Esophagus (tissue), 2 donors: ENCODE measurements at regions not wholly inside any gene's neighbourhood (a gene's known extent, or its start where the extent isn't known, plus 50 kb on each side); places are given as distances from the start of the nearest gene placed in this dataset.

Experiments
- H3K27ac ChIP-seq, 2 donors: one replicate each; pipeline ENCODE4 v1.5.1; 2013; ENCODE audit warnings: low read depth in 2 of 2, mild to moderate bottlenecking in 2 of 2, inconsistent platforms in 1 of 2, low read length in 1 of 2, moderate library complexity in 1 of 2
- H3K27me3 ChIP-seq, 2 donors: one replicate each; pipeline ENCODE4 v1.6.1; 2013; ENCODE audit warnings: low read length in 2 of 2, control low read depth in 1 of 2, mild to moderate bottlenecking in 1 of 2; ENCODE audit not compliant: insufficient read depth in 2 of 2, control insufficient read depth in 1 of 2
- H3K36me3 ChIP-seq, 2 donors: one replicate each; pipeline ENCODE4 v1.6.1; 2013; ENCODE audit warnings: low read length in 1 of 2; ENCODE audit not compliant: control insufficient read depth in 2 of 2, insufficient read depth in 2 of 2
- H3K4me1 ChIP-seq, 2 donors: one replicate each; pipeline ENCODE4 v1.6.1; 2013; ENCODE audit warnings: low read length in 1 of 2; ENCODE audit not compliant: control insufficient read depth in 2 of 2, insufficient read depth in 2 of 2
- H3K4me3 ChIP-seq, 2 donors: one replicate each; pipeline ENCODE4 v1.5.1; 2013; ENCODE audit warnings: low read length in 2 of 2, mild to moderate bottlenecking in 2 of 2, low read depth in 1 of 2, moderate library complexity in 1 of 2
- H3K9me3 ChIP-seq, 2 donors: one replicate each; pipeline ENCODE4 v1.6.1; 2013; ENCODE audit warnings: mild to moderate bottlenecking in 2 of 2, low read depth in 1 of 2, low read length in 1 of 2, moderate library complexity in 1 of 2; ENCODE audit not compliant: control insufficient read depth in 2 of 2, insufficient read depth in 1 of 2
- WGBS, 2 donors: extraction: QIAGEN DNeasy Blood & Tissue Kit; methylation state at CpG; one replicate each; pipeline ENCODE4 v1.1.7; 2013; 5-methylcytosine and 5-hydroxymethylcytosine counted together
- donor health status: healthy with polysubstance abuse.
- donor health status: Bipolar disorder and iron deficiency.

DNA sequence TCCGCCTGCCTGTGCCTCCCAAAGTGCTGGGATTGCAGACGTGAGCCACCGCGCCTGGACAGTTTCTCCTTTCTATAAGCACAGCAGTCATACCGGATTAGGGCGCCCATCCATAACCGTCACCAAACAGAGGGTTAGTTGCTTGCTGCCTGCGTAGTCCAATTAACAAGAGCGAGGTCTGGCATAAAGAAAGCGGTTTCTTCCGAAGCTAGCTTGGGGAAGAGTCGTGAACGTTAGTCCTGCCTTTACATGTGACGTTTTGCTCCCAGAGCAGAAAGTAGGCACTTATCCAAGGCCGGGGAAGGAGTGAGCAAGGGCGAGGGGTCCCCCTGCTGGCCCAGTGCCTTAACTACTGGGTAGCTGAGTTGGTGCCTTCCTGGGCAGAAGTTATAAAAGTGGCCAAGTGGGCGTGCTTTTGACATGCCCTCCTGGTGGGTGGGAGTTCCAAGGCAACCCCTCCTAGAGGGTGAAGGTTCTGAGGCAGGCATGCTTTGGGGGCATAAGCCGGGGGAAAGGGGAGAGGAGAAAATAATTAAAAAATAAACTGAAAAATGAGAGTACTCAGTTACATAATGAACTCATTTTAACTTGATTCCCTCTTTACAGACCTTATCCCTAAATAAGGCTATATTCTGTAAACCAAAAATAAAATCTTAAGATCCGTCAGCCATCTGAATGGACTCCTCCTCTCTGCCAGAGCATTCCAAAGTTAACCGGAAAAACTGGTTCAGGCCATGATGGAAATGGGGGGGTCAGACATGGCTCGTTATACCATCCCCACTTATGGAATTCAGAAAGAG lies 88.0 kb downstream of the FAM217A start:
- Histone ChIP-seq H3K4me1 (no peaks in the 10 kb centered on the region), H3K27ac (peak overlapping the region; percentile 28 to 62), H3K27me3 (no peaks in the 10 kb centered on the region), H3K36me3 (no peaks in the 10 kb centered on the region), H3K9me3 (no peaks in the 10 kb centered on the region), H3K4me3 (peak overlapping the region; percentile 24 to 26)
- WGBS, 2 donors = 12 to 20% methylated on average over 21 of the region's 21 CpGs

GRCh38 chr6:3991941-3992340 lies 87.0 kb downstream of the FAM217A start:
- no peaks in the 10 kb centered on the region for H3K27me3 ChIP-seq
- no peak overlapping the region for H3K27ac ChIP-seq
- H3K36me3 ChIP-seq = no peaks in the 10 kb centered on the region
- no peaks in the 10 kb centered on the region for H3K9me3 ChIP-seq
- no peaks in the 10 kb centered on the region for H3K4me1 ChIP-seq
- H3K4me3 ChIP-seq = no peak overlapping the region
- 84 to 85% methylated on average over 4 of the region's 4 CpGs for WGBS, 2 donors

GRCh38 chr6:3996349-3996748 lies 82.6 kb downstream of the FAM217A start:
- WGBS, 2 donors = 93 to 94% methylated on average over 4 of the region's 4 CpGs
- Histone ChIP-seq H3K4me1 (no peaks in the 10 kb centered on the region), H3K4me3 (no peak overlapping the region), H3K27ac (no peak overlapping the region), H3K27me3 (no peaks in the 10 kb centered on the region), H3K36me3 (no peaks in the 10 kb centered on the region), H3K9me3 (no peaks in the 10 kb centered on the region)

DNA sequence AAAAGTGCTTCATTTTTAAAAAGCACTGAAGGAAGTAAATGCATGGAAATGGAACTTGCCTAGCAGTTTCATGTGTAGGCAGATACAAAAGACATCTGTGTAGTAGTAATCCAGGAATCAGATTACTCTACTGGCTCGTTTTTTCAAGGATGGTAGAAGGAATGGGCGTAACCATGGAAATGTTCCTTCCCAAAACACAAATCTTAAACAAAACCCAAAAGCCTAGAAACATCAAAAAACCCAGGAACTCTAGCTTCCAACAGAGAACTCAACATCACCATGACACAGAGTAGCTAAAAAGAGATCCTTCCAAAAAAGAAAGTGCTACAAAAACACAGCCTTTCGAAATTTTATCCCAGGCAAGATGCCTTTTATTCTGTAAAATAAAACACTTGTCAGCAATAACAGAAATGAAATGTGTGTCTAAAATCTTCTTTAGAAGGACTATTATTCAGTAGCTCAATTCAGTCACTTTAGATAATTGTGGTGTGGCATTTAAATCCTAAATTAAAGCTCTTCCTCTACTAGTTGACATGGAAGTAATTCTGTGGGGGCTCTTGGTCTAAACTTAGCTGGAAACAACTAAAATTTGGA lies 81.7 kb downstream of the FAM217A start:
- Histone ChIP-seq H3K4me1 (no peaks in the 10 kb centered on the region), H3K27me3 (no peaks in the 10 kb centered on the region), H3K36me3 (no peaks in the 10 kb centered on the region), H3K27ac (no peak overlapping the region), H3K9me3 (no peaks in the 10 kb centered on the region), H3K4me3 (no peak overlapping the region)
- 41 to 57% methylated on average over 3 of the region's 3 CpGs for whole genome bisulfite sequencing, 2 donors

- 77 to 87% methylated on average over 4 of the region's 4 CpGs for WGBS, 2 donors
- H3K27me3 ChIP-seq = no peaks in the 10 kb centered on the region
- no peaks in the 10 kb centered on the region for H3K9me3 ChIP-seq
- no peaks in the 10 kb centered on the region for H3K4me1 ChIP-seq
- H3K4me3 ChIP-seq = no peak overlapping the region
- no peak overlapping the region for H3K27ac ChIP-seq
- H3K36me3 ChIP-seq = no peaks in the 10 kb centered on the region
Measured at GRCh38 chr6:3999800-4000661, 78.9 kb downstream of the FAM217A start.

GRCh38 chr6:4004249-4004648 lies 74.7 kb downstream of the FAM217A start:
- Histone ChIP-seq H3K27ac (no peak overlapping the region), H3K4me3 (no peak overlapping the region), H3K9me3 (no peaks in the 10 kb centered on the region), H3K4me1 (no peaks in the 10 kb centered on the region), H3K36me3 (no peaks in the 10 kb centered on the region), H3K27me3 (no peaks in the 10 kb centered on the region)
- 78 to 82% methylated on average over 3 of the region's 3 CpGs for WGBS, 2 donors

GRCh38 chr6:4008324-4009047 lies 70.5 kb downstream of the FAM217A start:
- H3K9me3 ChIP-seq = no peaks in the 10 kb centered on the region
- H3K4me1 ChIP-seq = peaks cover 0 to 3% of the 10 kb centered on the region in 2 donors
- no peak overlapping the region for H3K4me3 ChIP-seq
- H3K27me3 ChIP-seq = no peaks in the 10 kb centered on the region
- H3K36me3 ChIP-seq = no peaks in the 10 kb centered on the region
- no peak overlapping the region for H3K27ac ChIP-seq
- 72% methylated on average over 3 of the region's 3 CpGs for WGBS, 2 donors

DNA sequence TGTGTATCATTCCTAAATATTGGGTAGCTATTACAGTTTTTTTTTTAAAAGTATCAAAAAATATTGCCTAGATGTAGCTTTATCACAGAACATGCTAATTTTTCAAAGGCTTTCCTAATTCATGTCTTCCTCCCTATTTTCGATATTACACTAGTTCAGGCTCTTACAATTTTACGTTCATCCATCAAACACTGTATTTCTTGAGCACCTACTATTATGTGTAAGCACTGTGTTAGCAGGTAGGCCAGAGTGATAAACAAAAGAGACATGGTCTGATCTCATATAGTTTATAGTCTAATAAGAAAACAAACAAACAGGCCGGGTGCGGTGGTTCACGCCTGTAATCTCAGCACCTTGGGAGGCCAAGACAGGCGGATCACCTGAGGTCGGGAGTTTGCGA lies 69.5 kb downstream of the FAM217A start:
- H3K27me3 ChIP-seq = no peaks in the 10 kb centered on the region
- H3K9me3 ChIP-seq = no peaks in the 10 kb centered on the region
- WGBS, 2 donors = 93 to 94% methylated on average over 8 of the region's 8 CpGs
- no peak overlapping the region for H3K27ac ChIP-seq
- no peak overlapping the region for H3K4me3 ChIP-seq
- no peaks in the 10 kb centered on the region for H3K36me3 ChIP-seq
- H3K4me1 ChIP-seq = peaks cover 0 to 3% of the 10 kb centered on the region in 2 donors

DNA sequence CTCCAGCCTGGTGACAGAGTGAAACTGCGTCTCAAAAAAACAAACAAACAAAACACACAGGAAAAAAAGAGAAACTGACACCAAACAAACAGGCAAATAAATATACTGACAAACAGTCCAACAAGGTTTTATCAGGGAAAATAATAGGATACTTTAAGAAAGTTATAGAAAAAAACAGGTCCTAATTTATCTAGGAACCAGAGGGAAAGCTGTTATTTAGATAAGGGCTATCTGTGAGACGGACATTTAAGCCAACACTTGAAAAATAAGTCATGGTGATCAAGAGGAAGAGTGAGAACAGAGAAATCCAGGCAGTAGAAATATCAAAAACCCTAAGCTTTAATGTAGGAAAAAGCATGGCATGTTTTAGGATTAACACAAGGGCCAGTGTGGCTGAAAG lies 68.9 kb downstream of the FAM217A start:
- no peak overlapping the region for H3K4me3 ChIP-seq
- H3K9me3 ChIP-seq = no peaks in the 10 kb centered on the region
- no peak overlapping the region for H3K27ac ChIP-seq
- peaks cover 0 to 3% of the 10 kb centered on the region in 2 donors for H3K4me1 ChIP-seq
- no peaks in the 10 kb centered on the region for H3K36me3 ChIP-seq
- 85 to 88% methylated on average over 2 of the region's 2 CpGs for WGBS, 2 donors
- no peaks in the 10 kb centered on the region for H3K27me3 ChIP-seq
